RPMI8226 (cell line): ENCODE measurements at regions not wholly inside any gene's neighbourhood (a gene's known extent, or its start where the extent isn't known, plus 50 kb on each side); places are given as distances from the start of the nearest gene placed in this dataset.

ENCODE experiments used
- DNase-seq: peaks from one replicate; pipeline ENCODE4 v3.0.0-alpha.2; 2015

DNA sequence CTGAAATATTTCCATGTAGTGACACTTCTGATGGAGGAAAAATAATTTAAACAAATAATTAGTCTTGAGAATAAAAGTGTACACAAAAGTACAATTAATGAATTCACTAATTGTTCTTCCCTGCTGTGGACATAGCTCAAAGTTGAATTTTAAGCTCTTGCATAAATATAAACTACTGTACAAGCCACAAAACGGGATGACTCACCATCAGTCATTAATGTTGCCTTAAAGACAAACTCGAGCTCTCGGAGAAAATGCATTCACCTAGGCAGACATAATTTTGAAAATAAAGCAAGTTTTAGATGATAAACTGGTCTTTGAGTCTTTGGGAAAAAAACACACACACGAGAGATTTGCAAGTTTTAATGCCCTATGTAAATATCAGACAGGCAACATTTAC, 436.4 kb downstream of the ZNF521 start:
- DNase-seq, result no peak

DNA sequence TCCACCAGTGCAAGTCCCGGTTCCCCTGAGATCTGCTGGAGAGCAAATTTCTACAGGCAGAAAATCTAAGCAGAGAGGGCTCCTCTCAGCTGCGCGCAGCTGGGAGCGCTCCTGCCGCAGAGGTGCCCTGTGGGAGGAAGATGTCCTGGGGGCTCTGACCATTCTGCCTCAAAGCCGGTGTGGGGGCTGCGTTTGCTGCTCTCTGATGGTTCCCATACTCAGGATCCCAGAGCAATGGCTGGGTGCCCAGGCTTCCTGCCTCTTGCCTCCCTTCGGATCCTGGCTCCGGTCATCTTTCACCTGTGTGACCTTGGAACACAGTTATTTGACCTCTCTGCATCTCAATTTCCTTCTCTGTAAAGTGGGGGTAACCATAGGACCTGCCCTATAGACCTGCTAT, 434.2 kb downstream of the ZNF521 start:
- no peak for DNase-seq

DNA sequence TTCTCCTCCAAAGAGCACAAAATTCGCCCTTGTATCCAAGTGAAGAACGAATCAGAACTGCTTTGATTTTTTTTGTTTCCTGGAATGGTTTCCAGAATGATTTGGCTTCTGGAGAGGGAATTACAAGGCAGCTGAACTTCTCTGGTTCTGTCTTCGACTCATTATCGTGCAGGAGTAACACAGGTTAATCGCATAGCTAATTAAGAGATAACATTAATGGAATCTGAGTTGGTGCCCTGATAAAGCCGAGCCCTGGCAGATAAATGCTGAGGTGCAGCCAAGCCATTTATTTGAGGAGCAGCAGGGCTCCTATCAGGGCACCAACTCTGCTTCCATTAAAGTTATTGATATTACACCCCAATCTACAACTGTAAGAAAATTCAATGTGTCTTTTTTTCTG, 433.7 kb downstream of the ZNF521 start:
- no peak for DNase-seq

- no peak for DNase-seq
Measured at GRCh38 chr18:24919181-24919797, 432.7 kb downstream of the ZNF521 start.

DNA sequence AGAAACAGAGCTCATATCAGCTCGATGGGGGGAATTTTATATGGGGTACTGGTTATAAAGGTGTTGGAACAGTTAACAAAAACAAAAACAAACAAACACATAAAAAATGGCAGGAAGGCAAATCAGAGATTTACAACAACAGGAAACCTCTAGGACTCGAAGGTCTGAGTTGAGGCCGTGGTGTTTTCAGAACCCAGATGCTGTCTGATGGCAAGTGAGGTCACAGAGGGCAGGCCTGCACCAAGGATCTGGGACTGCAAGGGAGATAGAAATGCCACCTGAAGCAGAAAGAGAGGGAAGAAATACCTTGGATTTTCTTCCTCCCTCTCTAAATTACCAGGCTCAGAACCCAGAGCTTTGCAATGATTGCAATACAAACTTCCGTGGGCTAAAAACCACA, 429.5 kb downstream of the ZNF521 start:
- peak; percentile 62 for DNase-seq

DNA sequence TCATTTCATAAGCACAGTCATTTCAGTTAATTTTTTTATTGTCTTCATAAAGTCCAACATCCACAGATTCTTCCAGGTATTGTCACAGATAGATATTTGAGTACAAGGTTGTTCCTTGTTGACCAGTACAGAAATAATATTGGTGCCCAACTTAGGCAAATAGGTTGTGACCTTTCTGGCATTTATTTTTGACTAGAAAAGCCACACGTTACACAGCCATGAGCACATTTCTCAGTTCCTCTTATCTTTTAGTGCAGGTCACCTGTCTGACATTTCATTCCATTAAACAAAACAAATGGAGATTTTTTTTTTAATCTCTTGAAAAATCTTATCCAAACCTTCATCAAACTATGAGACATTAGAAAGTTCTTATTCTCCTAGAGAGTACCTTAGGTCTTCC, 428.8 kb downstream of the ZNF521 start:
- DNase-seq, result peak; percentile 55

- no peak for DNase-seq
Measured at GRCh38 chr18:24924066-24924716, 427.8 kb downstream of the ZNF521 start.

GRCh38 chr18:24926649-24927048, 425.3 kb downstream of the ZNF521 start:
- no peak for DNase-seq

DNA sequence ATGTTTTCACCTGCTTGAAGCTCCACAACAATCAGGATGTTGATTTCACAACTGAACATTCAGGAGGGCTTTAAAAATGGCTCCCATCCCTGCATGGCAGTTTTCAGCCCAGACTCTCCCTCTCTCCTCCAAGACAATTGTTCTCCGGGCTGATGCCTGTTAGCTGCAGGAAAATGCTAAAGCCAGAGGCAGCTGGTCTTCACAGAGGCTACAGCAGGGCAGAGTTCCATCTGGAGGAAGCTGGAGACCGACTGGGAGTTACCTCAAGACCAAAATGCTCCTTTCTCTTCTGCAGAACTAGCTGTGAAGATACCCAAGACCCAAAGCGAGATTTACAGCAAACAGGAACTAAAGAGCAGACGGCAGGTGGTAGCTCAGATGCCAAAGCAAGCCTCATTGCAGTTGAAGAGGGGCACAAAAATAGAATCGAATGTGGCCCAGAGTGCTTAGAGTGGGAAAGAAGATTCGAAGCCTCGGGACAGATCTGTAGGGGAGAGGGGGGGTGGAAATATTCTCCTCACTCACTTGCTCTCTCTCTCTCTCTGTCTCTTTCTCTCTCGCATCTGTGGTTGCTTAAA, 423.6 kb downstream of the ZNF521 start:
- peak; percentile 55 for DNase-seq

- no peak for DNase-seq
Measured at GRCh38 chr18:24930478-24930877, 421.5 kb downstream of the ZNF521 start.

GRCh38 chr18:24930971-24931370, 421.0 kb downstream of the ZNF521 start:
- DNase-seq, result no peak

- no peak for DNase-seq
Measured at GRCh38 chr18:24933345-24933744, 418.6 kb downstream of the ZNF521 start.

- no peak for DNase-seq
Measured at GRCh38 chr18:24934258-24934932, 417.6 kb downstream of the ZNF521 start.

DNA sequence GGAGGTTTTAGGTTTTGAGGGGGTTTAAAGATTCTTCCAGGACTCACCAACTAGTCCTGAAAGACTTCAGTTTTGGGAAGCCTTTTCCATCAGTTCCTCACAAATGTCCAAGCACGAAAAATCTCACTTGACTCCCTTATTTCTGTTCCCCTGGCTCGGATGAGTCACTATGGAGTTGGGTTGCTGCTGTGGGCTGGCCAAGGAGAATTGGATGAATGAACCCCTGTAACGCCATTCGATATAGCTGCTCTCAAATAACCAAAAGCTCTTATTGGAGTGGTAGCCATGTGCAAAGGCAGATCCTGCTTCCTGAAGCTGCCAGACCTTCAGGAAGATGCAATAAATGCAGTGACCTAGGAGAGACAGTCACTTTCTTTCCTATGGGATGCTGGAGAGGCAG, 417.0 kb downstream of the ZNF521 start:
- no peak for DNase-seq

DNA sequence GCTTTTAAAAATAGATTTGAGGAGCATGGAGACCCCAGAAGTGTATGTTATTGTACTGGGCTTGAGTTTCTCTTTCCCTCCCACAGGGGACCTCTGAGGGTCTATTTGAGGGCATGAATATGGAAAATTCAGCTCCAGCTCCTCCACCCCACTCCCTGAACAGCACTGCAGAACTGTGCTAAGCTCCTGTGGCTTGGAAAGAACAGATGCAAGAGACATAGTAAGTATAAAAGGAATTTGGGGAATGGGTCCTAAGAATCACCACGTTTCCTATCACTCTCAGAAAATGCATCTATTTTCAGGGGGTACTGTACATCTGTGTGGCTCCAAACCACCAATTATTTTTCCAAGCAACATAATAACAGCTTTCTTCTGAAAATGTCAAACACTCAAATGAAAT, 416.1 kb downstream of the ZNF521 start:
- no peak for DNase-seq

- DNase-seq, result no peak
Measured at GRCh38 chr18:24936691-24937090, 415.3 kb downstream of the ZNF521 start.

GRCh38 chr18:24937639-24938275, 414.2 kb downstream of the ZNF521 start:
- DNase-seq, result peak; percentile 51

- no peak for DNase-seq
Measured at GRCh38 chr18:24940416-24940815, 411.6 kb downstream of the ZNF521 start.

DNA sequence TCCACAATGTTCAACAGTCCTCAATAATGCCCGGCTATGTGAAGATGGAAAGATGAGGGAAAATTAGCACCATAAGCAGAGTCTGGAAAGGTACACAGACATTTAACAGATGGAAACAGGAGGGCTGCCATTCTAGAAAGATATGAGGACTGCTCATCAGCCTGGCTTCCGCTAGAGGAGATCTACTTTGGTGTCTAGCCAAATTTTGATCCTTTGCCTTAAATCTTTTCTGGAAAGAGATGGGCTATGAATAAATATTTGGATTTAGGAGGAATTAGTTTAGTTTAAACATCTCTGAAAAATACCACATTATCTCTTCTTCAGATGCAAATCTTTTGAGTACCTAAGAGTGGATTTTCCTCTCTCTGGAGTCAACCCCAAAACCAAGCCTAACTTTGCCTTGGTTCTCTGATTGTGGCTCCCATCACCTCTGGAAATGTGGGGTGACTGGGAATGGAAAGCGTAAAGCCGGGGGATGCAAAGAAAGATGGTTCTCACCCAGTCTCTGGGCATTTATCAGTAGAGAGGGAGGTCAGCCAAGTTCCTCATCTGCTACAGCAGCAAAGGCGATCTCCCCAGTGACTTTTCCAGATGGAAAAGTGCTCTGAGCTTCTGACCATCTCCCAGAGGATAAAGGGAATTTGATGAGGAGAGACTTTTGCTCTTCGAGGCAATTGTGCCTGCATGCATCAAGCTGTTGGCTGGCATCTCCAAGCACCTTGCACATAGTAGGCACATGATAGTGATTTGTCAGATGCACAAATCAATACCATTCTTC, 410.6 kb downstream of the ZNF521 start:
- DNase-seq, result no peak

DNA sequence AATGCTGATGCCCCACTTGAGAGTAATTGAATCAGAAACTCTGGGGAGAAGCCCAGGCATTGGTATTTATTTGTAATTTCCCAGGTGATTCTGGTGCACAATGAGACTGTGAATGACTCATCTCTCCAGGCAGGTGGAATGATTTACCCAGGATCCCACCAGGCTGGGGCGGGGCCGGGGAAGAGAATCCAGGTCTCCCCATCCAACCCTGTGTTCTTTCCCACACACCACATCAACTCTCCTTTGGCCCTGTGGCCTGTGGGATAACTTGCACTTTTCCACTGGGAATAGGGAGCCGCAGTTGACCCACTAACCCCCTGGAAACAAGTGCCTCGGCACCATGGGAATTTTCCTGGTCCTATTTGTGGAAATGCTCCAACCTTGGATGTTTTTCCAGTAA, 409.8 kb downstream of the ZNF521 start:
- DNase-seq, result no peak

DNA sequence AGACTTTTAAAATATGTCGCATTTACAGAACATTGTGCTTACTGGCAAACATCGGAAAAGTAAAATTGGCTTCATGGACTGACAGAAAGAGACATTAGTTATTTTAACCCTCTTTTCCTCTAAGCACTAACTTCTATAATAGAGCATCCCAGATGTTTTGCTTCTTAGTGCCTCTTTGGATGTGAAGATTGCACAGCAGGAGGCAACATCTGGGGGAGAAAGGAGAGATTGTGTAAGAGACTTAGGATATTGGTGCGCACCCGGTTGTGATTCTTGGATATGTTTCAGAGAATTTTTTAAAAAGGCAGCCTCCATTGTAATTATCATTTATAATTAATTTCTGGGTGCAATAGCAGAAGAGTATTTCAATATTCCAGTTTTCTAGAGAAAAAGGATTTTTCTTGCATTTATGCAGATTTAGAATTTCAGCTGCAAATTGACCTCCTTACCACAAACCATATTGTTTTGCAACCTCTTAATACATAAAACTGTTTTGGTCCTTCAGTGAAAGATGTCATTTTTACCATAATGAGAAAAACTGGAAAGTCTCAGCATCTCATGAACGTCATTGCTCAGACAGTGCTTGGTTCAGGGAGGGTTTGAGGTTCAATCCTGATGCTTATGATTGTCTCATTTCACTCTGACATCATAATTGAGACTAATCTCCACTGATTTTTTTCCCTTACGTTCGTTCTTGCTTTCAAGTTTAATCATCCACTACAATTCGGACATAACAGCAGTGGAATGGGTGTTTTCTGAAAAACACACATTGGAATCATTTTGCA, 404.3 kb downstream of the ZNF521 start:
- no peak for DNase-seq

GRCh38 chr18:24949908-24950307, 402.1 kb downstream of the ZNF521 start:
- DNase-seq, result no peak
